ENCODE measurements at regions not wholly inside any gene's neighbourhood (a gene's known extent, or its start where the extent isn't known, plus 50 kb on each side); places are given as distances from the start of the nearest gene placed in this dataset.
"Not testable (repeated sequence)": the region's sequence is repeated elsewhere in the genome, so short reads cannot be mapped to it uniquely, and the experiment has no call there.

DNA sequence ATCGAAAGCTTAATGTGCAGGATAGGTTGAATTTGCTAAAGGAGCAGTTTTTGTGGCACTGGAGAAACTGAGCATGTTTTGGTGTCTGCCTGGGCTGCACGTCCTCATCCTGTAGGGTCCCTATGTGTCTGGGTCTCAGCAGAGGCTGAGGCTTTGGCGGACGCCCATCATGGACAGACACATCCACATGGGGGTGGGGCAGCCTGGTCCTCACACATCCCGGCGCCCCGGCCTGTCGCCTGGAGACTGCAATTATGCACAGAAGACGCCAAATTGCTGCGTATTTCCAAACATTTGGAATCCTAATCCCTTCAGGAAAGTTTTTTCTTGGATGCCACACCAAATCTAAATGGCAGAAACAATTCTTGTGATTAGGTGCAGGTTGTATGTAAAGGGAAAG is 128.2 kb upstream of the TWIST2 start:
- intact Hi-C loops (cut with DNase I; ENCODE audit: low total_unique reads): no loop called here
- TF ChIP-seq POLR2A (IDR thresholded peaks at IDR 0.05): no peak
- TF ChIP-seq, protein P1, sequence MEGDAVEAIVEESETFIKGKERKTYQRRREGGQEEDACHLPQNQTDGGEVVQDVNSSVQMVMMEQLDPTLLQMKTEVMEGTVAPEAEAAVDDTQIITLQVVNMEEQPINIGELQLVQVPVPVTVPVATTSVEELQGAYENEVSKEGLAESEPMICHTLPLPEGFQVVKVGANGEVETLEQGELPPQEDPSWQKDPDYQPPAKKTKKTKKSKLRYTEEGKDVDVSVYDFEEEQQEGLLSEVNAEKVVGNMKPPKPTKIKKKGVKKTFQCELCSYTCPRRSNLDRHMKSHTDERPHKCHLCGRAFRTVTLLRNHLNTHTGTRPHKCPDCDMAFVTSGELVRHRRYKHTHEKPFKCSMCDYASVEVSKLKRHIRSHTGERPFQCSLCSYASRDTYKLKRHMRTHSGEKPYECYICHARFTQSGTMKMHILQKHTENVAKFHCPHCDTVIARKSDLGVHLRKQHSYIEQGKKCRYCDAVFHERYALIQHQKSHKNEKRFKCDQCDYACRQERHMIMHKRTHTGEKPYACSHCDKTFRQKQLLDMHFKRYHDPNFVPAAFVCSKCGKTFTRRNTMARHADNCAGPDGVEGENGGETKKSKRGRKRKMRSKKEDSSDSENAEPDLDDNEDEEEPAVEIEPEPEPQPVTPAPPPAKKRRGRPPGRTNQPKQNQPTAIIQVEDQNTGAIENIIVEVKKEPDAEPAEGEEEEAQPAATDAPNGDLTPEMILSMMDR (IDR thresholded peaks at IDR 0.05): no peak
- Histone ChIP-seq H3K27me3 (no peaks in the 10 kb centered on the region), H3K9me3 (no peaks in the 10 kb centered on the region), H3K36me3 (no peaks in the 10 kb centered on the region), H3K4me3 (no peak overlapping the region), H3K4me1 (no peaks in the 10 kb centered on the region), H3K27ac (no peak overlapping the region)
- no peak for DNase-seq

DNA sequence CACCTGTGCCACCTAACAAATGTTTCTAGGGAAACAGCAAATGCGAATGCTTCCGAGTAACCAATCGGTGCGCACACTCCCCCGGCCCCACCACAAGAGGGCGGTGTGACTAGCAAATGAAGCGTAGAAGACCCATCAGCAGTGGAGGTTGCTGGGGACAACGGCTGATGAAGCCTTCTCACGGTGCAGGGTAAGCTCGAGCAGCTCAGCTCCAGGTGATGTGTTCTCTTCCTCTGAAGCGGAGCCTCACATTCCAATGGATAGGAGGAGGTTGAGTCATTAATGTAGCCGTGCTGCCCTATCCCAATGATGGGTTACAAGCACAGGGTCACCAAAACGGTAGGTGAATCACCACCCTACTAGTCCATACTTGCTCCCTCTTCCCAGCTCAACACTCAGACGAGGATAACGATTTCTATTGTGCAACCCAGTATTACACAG is 127.6 kb upstream of the TWIST2 start:
- DNase-seq: no peak
- Histone ChIP-seq H3K27ac (no peak overlapping the region), H3K36me3 (no peaks in the 10 kb centered on the region), H3K4me1 (no peaks in the 10 kb centered on the region), H3K27me3 (no peaks in the 10 kb centered on the region), H3K4me3 (no peak overlapping the region), H3K9me3 (no peaks in the 10 kb centered on the region)
- TF ChIP-seq, protein P1 (IDR thresholded peaks at IDR 0.05): peak; percentile 16 to 37 (median 23)
- TF ChIP-seq POLR2A (IDR thresholded peaks at IDR 0.05): no peak
- intact Hi-C loops (cut with DNase I; ENCODE audit: low total_unique reads): no loop called here

- H3K9me3 ChIP-seq: no peaks in the 10 kb centered on the region
- no peak overlapping the region for H3K27ac ChIP-seq
- DNase-seq: no peak
- H3K4me1 ChIP-seq: peaks cover 2 to 4% of the 10 kb centered on the region in 2 donors
- intact Hi-C loops (cut with DNase I; ENCODE audit: low total_unique reads): no loop called here
- no peaks in the 10 kb centered on the region for H3K27me3 ChIP-seq
- H3K36me3 ChIP-seq: no peaks in the 10 kb centered on the region
- TF ChIP-seq POLR2A (IDR thresholded peaks at IDR 0.05): no peak
- TF ChIP-seq, protein P1 (IDR thresholded peaks at IDR 0.05): no peak
- no peak overlapping the region for H3K4me3 ChIP-seq
These were observed 125.7 kb upstream of the TWIST2 start for GRCh38 chr2:238722181-238722580.

DNA sequence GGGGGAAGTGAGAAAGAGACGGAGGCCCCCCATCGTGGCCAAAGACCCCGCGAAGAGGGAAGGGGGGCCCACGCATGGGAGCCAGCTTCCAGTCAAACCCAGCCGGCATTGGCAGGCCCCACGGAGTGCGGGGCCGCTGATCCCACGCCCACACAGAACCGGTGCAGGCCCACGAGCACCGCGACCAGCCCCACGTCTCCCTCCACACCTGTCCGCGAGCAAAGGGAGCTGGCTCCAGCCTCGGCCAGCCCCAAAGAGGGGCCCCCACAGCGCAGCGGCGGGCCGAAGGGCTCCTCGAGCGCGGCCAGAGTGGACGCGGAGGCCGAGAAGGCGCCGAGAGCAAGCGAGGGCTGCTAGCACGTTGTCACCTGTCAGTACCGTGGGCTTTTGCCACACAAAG is 125.0 kb upstream of the TWIST2 start:
- intact Hi-C loops (cut with DNase I; ENCODE audit: low total_unique reads): no loop called here
- Histone ChIP-seq H3K4me3 (no peak overlapping the region), H3K9me3 (no peaks in the 10 kb centered on the region), H3K27me3 (no peaks in the 10 kb centered on the region), H3K36me3 (no peaks in the 10 kb centered on the region), H3K27ac (peak overlapping the region; percentile 94 to 95), H3K4me1 (peaks cover 9% of the 10 kb centered on the region in 2 donors)
- DNase-seq: no peak
- TF ChIP-seq, protein P1 (IDR thresholded peaks at IDR 0.05): no peak
- TF ChIP-seq POLR2A (IDR thresholded peaks at IDR 0.05): no peak

DNA sequence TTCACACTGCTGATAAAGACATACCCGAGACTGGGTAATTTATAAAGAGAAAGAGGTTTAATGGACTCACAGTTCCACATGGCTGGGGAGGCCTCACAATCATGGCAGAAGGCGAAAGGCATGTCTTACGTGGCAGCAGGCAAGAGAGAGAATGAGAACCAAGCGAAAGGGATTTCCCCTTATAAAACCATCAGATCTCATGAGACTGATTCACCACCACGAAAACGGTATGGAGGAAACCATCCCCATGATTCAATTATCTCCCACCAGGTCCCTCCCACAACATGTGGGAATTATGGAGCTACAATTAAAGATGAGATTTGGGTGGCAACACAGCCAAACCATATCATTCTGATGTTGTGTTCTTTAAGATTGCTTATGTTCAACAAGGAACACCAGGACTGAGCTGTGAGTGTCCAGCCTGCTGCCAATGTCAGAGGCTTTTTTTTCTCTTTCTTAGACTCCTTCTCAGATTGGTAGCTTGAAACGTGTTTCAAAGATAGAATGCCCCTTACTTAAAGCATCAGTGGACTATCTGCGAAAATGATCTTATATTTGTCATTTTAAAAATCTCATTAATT is 124.1 kb upstream of the TWIST2 start:
- H3K9me3 ChIP-seq; H3K36me3 ChIP-seq; H3K4me3 ChIP-seq; intact Hi-C loops (cut with DNase I; ENCODE audit: low total_unique reads); H3K27me3 ChIP-seq: not testable (repeated sequence)
- DNase-seq: peak in 1 of 2 donors; percentile 18
- Histone ChIP-seq H3K4me1 (peaks cover 10 to 16% of the 10 kb centered on the region in 2 donors), H3K27ac (peak overlapping the region; percentile 94 to 95)

GRCh38 chr2:238724728-238725127 is 123.2 kb upstream of the TWIST2 start:
- TF ChIP-seq, protein P1 (IDR thresholded peaks at IDR 0.05): no peak
- no peak for TF ChIP-seq POLR2A (IDR thresholded peaks at IDR 0.05)
- Histone ChIP-seq H3K27ac (peak overlapping the region; percentile 94 to 95), H3K27me3 (no peaks in the 10 kb centered on the region), H3K4me3 (no peak overlapping the region), H3K4me1 (peaks cover 16 to 17% of the 10 kb centered on the region in 2 donors), H3K36me3 (no peaks in the 10 kb centered on the region), H3K9me3 (no peaks in the 10 kb centered on the region)
- DNase-seq: peak in 1 of 2 donors; percentile 46
- intact Hi-C loops (cut with DNase I; ENCODE audit: low total_unique reads): no loop called here

All from uterus (tissue), 3 donors.